H1 (cell line): ENCODE measurements at regions not wholly inside any gene's neighbourhood (a gene's known extent, or its start where the extent isn't known, plus 50 kb on each side); places are given as distances from the start of the nearest gene placed in this dataset.

Experiments used
- CHD7 ChIP-seq: fragments of 300-600 bp; sonication (generic); IDR thresholded peaks from 2 replicates; pipeline ENCODE4 v1.7.1; 2012; ENCODE audit warnings: low read length, moderate library complexity, mild to moderate bottlenecking, inconsistent platforms; ENCODE audit not compliant: insufficient replicate concordance
- SRF ChIP-seq: IDR thresholded peaks from 2 replicates; pipeline ENCODE4 v1.6.1; 2011; ENCODE audit warnings: mild to moderate bottlenecking, low read depth, low read length, moderate library complexity

DNA sequence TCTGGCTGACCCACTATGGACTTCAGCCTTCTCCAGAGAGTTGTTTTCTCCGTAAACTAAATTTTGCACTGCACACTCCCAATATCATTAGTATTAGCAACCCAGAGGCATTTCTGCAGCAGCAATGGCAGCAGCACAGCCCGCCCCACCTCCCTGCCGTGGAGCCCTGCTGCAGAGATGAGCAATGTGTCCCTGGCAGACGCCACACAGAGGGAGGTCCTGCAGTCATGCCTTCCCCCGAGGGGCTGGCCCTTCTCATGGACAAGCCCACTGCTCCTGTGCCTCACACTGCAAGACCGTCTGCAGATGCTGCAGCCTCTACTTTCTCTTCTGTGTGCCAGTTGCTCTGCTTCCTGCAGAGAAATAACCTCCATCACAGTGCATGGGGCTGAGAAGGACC lies 393.4 kb upstream of the MKI67 start (continued):
- TF ChIP-seq CHD7 (no peak), SRF (no peak)
- TF ChIP-seq, all 59 proteins: peak for 0
